GM03348 (cell line): ENCODE measurements at regions not wholly inside any gene's neighbourhood (a gene's known extent, or its start where the extent isn't known, plus 50 kb on each side); places are given as distances from the start of the nearest gene placed in this dataset.
"Not testable (repeated sequence)": the region's sequence is repeated elsewhere in the genome, so short reads cannot be mapped to it uniquely, and the experiment has no call there.

Experiments
- DNase-seq: peaks from one replicate; pipeline ENCODE4 v3.0.0; 2012; ENCODE audit warnings: low spot score

DNA sequence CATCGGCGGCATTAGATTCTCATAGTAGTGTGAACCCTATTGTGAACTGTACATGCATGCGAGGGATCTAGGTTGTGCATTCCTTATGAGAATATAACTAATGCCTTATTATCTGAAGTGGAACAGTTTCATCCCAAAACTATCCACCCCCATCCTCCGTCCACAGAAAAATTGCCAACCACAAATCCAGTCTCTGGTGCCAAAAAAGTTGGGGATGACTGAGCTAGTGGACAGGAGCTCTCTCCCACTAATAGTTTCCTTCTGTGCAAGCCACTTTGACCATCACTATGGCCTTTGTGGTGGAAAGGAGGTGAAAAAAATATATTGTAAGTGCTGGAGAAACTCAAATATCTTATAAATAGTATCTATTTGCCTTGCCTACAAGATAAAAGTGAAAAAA lies 857.8 kb downstream of the DIAPH3 start:
- no peak for DNase-seq

DNA sequence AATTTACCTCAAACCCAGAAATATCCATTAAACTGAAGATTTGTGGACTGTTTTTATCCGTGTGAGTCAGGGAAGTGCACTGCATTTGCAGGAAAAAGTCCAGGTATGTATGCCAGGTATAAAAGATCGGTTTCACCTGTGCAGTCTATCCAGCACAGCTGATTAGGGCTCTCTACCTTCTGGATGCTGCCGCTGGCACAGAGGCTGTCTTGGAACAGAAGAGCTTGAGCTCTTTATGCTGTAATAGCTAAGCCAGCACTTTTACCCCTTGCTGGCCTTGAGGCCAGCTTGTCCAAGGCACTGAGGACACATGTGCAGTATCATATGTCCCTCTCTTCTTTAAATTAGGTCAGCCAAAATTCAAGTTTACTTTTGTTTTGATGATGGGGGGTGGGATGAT lies 851.0 kb downstream of the DIAPH3 start:
- DNase-seq, result no peak

DNA sequence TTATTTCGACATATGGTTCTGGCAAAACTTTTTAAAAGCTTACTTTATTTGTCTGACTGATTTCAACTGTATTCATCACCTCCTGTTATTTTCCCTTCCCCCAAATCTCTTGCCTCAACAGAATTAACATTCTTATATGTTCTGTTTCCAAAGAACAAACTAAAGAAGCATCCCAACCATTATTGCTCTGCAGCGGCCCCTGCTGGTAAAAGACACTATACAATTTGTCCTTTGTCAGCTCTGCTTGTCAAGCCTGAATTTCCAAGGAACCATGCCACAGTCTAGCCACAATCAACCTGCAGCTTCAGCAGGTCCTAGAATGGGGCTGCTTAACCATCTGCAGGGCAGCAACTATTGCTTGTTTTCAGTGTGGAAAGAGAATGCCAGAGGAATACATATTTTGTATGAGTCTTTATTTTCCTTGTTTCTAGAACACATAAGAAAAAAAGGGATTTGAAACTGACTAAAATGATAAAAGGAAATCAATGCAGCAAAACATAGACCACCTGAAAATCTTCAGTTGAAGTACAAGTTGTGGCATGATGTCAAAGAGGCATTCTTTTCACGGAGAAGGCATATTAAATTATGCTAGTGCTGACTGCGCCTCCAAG lies 845.3 kb downstream of the DIAPH3 start:
- DNase-seq, result peak; percentile 58

DNA sequence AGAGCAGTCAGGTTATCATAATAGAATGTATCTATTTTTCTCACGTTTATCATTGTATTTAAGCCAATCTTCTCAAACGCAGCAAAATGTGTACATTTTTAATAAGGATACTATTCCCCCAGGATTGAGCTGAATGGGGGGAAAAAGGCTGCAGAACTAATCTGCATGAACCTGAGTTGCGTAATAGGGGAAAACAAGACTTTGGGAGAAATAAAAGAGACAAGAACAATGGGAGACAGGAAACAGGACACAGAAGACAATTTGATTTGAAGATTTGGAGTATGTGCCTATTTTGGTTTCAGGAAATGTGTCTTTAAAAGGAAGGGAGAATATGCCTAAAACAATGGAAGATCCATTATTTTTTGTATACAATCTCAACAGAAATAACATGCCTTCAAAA lies 844.5 kb downstream of the DIAPH3 start:
- no peak for DNase-seq

DNA sequence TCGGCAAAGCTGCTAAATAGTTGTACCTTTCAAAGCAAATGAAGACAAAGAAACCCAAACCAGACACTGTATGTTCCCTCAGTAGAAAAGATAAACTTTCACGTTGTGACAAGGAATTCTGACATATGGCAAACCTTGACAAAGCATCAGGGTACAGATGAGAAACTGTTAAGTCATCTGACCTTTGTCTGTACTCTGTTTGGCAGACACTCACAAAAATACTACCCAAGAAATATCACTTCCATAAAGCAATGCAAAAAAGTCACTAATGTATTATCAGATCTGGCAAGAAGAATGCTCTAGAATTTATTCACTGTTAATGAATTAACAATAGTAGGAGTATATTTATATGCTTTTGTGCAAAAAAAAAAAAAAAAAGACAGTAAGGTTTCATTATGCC lies 843.7 kb downstream of the DIAPH3 start:
- no peak for DNase-seq

DNA sequence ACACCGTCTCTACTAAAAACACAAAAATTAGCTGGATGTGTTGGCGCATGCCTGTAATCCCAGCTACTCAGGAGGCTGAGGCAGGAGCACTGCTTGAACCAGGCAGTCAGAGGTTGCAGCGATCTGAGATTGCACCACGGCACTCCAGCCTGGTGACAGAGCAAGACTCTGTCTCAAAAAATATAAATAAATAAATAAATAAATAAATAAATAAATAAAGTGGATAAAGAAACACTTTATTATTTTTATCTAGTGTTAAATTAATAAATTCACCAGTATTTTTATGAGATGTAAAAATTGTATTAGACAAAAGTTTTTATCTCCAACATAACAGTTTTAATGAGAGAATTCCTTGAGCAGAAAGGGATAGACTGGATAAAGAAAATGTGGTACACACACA lies 839.3 kb downstream of the DIAPH3 start:
- DNase-seq, result not testable (repeated sequence)

DNA sequence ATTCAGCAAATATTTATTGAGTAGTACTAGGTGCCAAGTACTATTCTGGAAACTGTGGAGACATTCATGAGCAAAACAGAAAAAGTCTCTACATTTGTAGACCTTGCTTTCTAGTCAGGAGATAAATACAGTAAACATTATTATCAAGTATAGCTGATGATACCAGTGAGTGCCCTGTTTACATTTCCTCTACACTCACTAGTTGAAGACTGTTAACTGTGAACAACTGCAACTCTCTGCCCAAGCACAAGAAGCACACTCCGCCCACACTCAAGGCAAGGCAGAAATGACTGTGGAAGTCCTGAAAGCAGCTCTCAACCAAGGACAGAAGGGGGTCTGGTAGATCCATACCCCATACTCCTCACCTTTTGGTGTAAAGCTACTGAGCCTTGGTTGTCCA lies 837.0 kb downstream of the DIAPH3 start:
- no peak for DNase-seq

DNA sequence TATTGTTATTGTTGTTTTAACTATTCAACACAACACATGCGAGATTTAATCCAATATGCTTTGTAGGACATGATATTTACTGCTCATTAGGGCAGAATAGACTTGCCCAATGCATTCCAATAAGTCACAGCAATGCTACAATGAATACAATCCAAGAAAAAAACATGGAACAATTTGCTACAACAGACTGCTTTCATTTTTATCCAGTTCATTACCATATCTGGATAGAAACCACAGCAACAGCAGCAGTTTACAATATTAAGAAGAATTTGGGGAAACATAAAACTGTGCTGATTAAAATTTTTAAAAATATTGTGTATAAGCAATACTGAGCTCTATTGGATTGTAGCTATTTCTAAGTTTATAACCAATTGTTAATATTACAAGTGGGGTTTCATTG lies 833.0 kb downstream of the DIAPH3 start:
- no peak for DNase-seq

DNA sequence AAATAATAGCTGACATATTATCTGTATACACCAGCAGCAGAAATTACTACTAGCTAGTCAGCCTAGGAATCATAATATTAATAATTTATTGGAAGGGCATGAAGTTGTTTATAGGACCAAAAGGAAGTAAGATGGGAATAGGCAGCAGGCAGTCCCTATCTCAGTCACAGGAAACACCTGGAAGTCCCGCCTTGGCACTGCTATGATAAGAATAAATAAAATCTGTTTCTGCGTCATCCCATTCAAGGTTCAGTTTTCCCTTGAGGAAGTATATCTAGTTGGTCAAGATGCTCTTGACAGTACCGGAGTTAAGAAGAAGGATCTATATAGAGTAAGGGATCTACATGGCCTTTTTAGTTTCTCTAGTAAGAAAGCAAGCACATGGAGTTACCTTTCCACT lies 830.8 kb downstream of the DIAPH3 start:
- no peak for DNase-seq

DNA sequence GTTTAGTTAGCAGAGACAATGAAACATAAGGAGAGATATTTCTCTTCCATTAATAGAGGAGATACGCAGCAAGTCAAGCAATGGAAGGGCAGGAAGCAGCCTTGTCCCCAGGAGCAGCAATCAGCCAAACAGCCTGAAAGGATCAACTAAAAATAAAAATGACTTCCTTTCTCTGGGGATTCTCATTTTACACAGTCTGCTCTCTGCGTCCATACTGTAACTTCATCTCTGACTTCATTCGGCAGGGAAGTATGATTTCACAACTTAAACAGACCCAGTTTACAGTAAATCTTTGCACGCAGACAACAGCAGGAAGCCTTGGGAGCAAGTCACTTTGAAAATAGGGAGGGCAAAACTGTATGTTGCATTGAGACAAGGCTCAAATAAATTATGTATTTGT lies 826.7 kb downstream of the DIAPH3 start:
- DNase-seq, result no peak

DNA sequence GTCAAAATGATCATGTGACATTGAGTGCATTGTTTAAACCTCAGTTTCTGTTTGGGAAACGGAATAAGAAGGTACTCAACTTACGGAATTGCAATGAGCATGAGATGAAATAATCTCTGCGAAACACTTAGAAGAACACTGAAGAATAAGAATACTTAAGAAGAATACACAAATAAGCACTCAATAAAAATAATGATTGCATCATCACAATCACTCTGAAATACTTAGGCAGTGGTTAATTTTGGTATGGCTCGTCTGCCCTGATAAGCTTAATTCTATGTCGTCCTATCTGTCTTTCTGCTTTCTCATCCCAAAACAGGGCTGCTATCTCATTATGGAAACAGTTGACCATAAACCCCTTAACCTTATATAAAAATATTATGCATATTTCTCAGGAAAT lies 823.6 kb downstream of the DIAPH3 start:
- no peak for DNase-seq

DNA sequence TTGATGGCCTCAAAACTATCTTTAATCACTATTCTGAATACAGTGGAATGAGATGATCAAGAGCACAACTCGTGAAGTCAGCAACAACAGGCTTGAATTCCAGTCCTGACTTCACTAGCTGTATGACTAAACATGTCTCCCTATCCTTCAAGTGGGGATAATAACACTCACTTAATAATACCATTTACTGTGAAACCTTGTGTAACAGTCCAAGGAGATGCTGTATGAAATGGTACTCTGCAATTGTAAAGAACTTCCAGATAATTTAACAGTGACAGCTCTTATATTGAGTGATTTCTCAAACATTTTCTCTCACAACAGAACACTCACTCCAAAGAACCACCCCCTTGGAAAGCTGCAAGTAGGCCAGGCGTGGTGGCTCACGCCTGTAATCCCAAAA lies 823.1 kb downstream of the DIAPH3 start:
- DNase-seq, result no peak

DNA sequence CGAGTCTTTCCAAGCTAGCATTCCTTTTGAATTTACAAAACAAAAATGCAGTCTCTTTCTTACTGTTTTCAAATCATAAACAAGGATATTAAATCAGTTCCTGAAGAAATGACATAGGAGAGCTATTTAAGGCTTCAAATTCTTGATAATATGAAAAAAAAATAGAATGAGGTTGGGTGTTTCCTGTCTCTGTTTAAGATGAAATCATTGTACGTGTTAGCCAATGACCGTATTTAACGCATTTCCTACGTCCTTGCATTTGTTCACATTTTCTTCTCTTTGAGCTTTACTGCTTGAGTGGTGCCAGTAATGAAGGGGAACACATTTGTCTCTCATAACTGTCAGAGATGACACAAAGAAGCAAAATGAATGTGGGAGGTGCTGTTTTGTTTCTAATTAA lies 821.3 kb downstream of the DIAPH3 start:
- DNase-seq, result no peak

DNA sequence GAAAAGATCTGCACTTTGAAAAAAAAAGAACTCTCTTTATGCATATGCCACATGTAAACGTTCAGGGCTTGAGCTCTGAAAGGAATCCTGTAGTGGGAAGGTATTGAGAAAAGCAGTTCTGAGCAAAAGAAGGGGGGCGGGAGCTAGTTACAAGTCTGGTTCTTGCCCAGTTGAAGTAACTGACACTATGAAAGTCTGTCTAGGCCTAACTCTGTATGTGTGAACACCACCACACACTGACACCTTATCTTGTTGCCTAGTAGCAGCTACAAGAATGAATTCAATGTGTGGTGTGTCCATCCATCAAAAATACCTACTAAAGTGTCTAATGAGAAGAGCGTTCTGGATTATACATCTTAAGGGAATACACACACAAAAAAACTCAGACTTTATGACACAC lies 820.6 kb downstream of the DIAPH3 start:
- DNase-seq, result no peak

DNA sequence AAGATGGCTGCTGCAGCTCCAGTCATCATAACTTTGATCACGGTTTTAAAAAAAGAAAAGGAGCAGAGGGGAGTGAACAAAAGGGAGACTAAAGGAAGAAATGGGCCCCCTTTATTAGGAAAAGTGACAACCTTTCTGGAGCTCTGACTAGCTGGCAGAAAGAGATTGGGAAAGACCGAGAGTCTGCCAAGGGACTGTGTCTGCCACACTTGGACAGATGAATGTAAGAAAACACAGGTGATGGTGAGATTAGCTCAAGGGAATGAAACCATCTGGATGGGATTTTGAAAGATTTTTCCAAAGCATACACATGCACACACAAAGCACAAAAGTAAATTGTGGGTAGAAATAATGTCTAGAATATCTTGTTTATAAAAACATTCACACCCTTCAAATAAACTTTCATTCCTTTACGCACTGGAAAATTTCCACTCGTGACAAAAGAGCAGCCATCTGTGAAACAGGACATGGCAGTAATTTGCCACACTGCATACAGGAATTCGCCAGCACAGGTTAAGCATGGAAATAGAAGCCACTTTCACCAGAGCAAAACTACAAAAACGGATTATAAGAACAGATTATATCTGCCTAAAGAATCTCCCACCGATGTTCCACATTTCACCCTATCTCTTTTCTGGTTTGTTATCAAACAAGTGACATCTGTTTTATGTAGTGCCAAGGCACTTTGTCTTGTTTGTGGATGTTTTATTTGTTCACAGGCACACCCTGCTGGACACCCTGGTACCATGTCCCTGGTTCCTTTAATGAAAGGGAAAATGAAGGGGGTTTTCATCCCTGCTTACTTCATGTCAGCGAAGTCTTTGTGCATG lies 819.5 kb downstream of the DIAPH3 start:
- no peak for DNase-seq

DNA sequence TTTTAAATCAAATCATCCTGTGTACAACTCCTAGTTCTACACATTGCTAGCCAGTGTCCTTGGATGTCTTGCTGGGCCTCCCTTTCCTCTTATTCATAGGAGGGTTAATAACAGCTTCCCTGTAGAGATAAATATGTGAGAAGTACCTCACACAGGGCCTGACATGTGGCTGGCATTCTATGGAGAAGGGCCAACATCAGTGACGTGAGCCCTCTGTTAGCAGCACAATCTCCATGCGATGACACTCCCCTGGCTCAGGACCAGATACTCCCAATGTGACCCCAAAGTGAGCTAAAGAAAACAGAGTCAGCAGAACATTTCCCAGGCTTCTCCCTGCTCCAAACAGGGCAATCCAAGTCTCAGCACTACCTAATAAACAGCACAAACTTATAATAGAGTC lies 818.4 kb downstream of the DIAPH3 start:
- DNase-seq, result no peak

DNA sequence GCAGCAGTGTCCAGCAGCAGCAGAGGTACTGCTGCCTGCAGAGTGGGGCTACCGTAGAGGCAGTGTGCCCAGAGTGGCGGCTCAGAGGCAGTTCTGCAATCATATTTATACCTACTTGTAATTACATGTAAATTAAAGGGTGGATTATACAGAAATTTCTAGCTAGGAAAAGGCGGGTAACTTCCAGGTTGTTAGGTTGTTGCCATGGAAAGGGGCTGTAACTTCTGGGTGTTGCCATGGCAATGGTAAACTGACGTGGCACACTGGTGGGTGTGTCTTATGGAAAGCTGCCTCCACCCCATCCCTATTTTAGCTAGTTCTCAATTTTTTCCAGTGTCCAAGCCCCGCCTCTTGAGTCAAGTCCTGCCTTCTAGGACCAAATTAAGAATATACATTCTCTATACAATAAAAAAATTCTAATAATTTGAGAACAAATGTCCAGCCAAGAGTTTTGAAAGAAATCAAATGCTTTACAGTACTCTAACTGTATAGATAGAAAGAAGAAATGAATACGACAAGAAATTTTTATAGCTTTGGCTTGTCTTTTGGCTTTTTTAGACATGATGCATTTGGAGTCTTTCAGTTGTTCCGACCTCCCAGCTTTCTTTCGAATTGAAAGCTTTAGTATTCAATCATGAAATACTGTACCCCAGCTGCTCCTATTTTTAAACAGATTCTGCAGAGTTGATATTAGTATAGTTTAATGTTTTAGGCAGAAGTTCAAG lies 816.6 kb downstream of the DIAPH3 start:
- DNase-seq, result no peak

DNA sequence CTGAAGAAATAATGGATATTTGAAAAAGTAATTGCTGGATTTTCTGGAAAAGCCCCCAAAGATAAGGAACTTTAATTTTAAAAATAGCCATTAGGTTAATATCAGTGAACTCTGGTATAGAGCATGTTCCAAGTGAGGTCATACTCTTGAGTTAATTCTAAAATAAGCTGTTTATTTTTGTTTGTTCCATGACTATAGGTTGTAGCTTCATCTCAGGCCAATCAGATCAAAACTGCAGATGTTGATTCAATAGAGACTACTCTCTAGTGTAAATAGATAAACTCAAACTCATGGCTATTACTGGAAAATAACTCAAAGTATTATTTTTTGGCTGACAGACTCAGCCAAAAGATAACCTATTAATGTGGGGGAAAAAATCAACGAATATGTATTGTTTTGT lies 815.1 kb downstream of the DIAPH3 start:
- DNase-seq, result no peak

DNA sequence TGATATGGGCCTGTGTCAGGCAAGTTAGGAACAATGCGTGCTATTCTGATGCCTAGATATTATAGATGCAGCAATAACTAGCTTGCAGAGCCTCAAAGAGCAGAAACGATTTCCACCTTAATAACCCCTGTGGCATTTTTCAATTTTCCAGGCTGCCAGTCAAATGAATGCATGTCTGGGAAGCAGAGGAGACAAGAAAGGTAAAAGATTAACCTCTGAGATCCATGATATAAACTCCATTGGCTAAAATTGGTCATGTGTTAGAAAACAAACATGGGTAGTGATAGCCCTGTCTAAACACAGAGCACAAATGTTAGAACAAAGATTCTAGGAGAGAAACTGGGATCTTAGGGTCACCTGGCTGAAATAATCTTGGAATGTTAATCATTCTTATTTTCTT lies 811.1 kb downstream of the DIAPH3 start:
- DNase-seq, result no peak

DNA sequence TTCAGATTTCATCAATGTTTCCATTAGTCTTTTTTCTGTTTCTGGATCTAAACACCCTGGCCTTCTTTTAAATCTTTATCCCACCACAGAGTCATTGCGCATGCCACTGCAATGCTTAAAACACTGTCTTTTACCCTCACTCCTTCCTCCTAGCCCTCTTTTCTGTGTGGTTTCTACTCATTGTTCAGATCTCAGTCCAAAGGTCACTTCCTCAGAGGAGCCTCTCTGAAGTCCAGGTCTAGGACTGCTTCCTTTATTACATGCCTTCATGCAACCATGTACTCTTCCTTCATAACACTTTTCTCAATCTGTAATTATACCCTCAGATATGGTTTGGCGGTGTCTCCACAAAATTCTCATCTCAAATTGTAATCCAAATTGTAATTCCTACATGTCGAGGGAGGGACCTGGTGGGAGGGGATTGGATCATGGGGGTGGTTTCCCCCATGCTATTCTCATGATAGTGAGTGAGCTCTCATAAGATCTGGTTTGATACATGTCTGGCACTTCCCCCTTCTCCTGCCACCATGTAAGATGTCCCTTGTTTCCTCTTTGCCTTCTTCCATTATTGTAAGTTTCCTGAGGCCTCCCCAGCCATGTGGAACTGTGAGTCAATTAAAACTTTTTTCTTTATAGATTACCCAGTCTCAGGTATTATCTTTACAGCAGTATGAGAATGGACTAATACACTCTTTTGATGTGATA lies 808.9 kb downstream of the DIAPH3 start:
- DNase-seq, result no peak

DNA sequence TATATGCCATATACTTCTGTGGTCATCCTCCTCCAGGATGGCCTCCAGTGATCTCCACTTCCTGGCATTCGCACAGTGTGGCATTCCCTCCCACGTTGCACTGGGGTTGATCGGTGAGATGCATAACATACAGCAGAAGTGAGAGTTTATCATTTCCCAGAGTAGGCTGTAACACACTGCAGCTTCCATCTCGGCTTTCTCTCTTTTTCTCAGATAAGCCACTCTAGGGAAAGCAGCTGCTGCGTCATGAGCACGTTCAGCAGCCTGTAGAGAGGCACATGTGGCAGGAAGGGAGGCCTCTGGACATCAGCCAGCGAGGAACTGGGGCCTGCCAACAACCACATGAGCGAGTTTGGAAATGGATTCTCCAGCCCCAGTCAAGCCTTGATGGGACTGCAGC lies 807.1 kb downstream of the DIAPH3 start:
- DNase-seq, result no peak

DNA sequence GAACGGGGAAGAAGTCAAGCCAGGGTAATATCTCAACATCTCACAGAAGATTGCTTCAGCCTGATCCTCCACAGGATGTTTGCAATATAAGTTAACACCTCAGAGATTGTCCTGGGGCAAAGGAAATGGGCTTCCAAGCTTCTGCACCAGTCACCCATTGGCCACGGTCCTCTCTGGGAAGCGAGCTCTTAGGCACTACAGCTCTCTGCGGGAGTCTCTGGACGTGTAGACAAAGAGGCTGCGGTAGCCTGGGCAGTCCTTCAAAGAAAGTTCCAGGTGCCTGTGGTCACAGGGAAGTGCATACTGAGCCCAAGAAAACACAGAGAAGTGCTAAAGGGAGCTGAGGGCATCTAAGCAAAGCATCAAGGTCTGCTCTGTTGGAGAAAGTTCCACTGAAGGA lies 805.7 kb downstream of the DIAPH3 start:
- DNase-seq, result no peak

DNA sequence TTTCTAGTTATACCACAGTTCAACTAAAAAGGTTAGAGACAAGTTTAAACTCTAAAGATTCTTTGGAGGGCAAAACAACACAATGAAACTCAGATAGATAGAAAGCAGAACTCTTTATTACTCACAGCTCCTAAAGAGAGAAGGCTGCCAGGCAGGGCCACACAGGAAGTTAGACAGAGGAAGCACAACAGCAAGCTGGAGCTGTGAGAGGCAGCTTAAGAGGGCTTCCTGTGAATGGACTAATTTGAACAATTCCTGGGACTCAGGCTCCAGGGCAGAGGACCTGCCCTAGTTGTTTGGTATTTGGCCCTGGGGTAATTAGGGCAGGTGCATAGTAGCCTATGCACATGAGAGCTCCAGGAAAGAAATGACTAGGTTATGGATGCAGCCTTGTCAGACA lies 803.6 kb downstream of the DIAPH3 start:
- DNase-seq, result no peak
